GM23338 (cell line): ENCODE measurements at regions not wholly inside any gene's neighbourhood (a gene's known extent, or its start where the extent isn't known, plus 50 kb on each side); places are given as distances from the start of the nearest gene placed in this dataset.

Experiments
- ATAC-seq: fragments of 200-7000 bp; cut with Tn5 transposase; 3 replicates; pipeline ENCODE4 v1.9.1; 2020
- DNase-seq: peaks from one replicate; pipeline ENCODE4 v3.0.0-alpha.2; 2015; ENCODE audit warnings: low spot score
- H2AFZ ChIP-seq: fragments of 200-600 bp; sonication (generic); 2 replicates; pipeline ENCODE4 v1.8.0; 2016; ENCODE audit warnings: antibody characterized with exemption, mild to moderate bottlenecking, moderate library complexity
- H3F3A ChIP-seq: fragments of 200-600 bp; sonication (generic); replicated peaks from 2 replicates; pipeline ENCODE4 v1.8.0; 2017; ENCODE audit warnings: antibody characterized with exemption, mixed run types, low read depth
- H3K27ac ChIP-seq: fragments of 200-600 bp; sonication (generic); 2 replicates; pipeline ENCODE4 v1.6.1; 2016; ENCODE audit warnings: low read depth
- H3K27me3 ChIP-seq: fragments of 200-600 bp; sonication (generic); 2 replicates; pipeline ENCODE4 v1.8.0; 2016; ENCODE audit warnings: mild to moderate bottlenecking, mixed run types, moderate library complexity; ENCODE audit not compliant: insufficient read depth
- H3K36me3 ChIP-seq: fragments of 200-600 bp; sonication (generic); 2 replicates; pipeline ENCODE4 v1.8.0; 2016; ENCODE audit warnings: mild to moderate bottlenecking; ENCODE audit not compliant: insufficient read depth
- H3K4me1 ChIP-seq: fragments of 200-600 bp; sonication (generic); 2 replicates; pipeline ENCODE4 v1.8.0; 2016; ENCODE audit warnings: mild to moderate bottlenecking, moderate library complexity; ENCODE audit not compliant: insufficient read depth
- H3K4me2 ChIP-seq: fragments of 200-600 bp; sonication (generic); 2 replicates; pipeline ENCODE4 v1.7.1; 2017; ENCODE audit warnings: mixed run types
- H3K4me3 ChIP-seq: fragments of 200-600 bp; sonication (generic); 2 replicates; pipeline ENCODE4 v1.6.1; 2016; ENCODE audit warnings: mixed run types
- H3K79me2 ChIP-seq: fragments of 200-600 bp; sonication (generic); replicated peaks from 2 replicates; pipeline ENCODE4 v1.8.0; 2017; ENCODE audit warnings: mild to moderate bottlenecking; ENCODE audit not compliant: insufficient read depth
- H3K9me2 ChIP-seq: fragments of 200-600 bp; sonication (generic); 2 replicates; pipeline ENCODE4 v1.8.0; 2017; ENCODE audit not compliant: insufficient read depth
- H4K20me1 ChIP-seq: fragments of 200-600 bp; sonication (generic); replicated peaks from 2 replicates; pipeline ENCODE4 v1.8.0; 2017; ENCODE audit warnings: mild to moderate bottlenecking; ENCODE audit not compliant: insufficient read depth
- H3K27ac Mint-ChIP-seq: 2 replicates; pipeline ENCODE4 v1.8.0; 2020; ENCODE audit warnings: inconsistent platforms, mild to moderate bottlenecking, moderate library complexity, mixed read lengths
- H3K27me3 Mint-ChIP-seq: 3 replicates; pipeline ENCODE4 v1.8.0; 2022; ENCODE audit warnings: low read depth, mild to moderate bottlenecking, moderate library complexity, mixed read lengths, inconsistent platforms; ENCODE audit not compliant: insufficient read depth, poor library complexity
- H3K36me3 Mint-ChIP-seq: 3 replicates; pipeline ENCODE4 v1.8.0; 2021; ENCODE audit warnings: low read depth, mild to moderate bottlenecking, inconsistent platforms, moderate library complexity, mixed read lengths
- H3K4me1 Mint-ChIP-seq: 3 replicates; pipeline ENCODE4 v1.8.0; 2020; ENCODE audit warnings: mild to moderate bottlenecking, inconsistent platforms, mixed read lengths
- H3K4me3 Mint-ChIP-seq: 3 replicates; pipeline ENCODE4 v1.8.0; 2021; ENCODE audit warnings: moderate library complexity, mild to moderate bottlenecking, inconsistent platforms, mixed read lengths
- H3K9me3 Mint-ChIP-seq: 3 replicates; pipeline ENCODE4 v1.8.0; 2020; ENCODE audit warnings: moderate library complexity, mild to moderate bottlenecking, inconsistent platforms, mixed read lengths
- CREB1 ChIP-seq: fragments of 250-450 bp; sonication (Bioruptor Pico); IDR thresholded peaks from 2 replicates; pipeline ENCODE4 v1.5.0; 2020; ENCODE audit warnings: low read depth, mild to moderate bottlenecking, moderate library complexity
- JUNB ChIP-seq: IDR thresholded peaks from one replicate; pipeline ENCODE4 v1.6.1; 2016; ENCODE audit warnings: antibody characterized with exemption; ENCODE audit not compliant: unreplicated experiment
- NANOG ChIP-seq: IDR thresholded peaks from 2 replicates; pipeline ENCODE4 v1.6.1; 2016; ENCODE audit warnings: antibody characterized with exemption, borderline replicate concordance
- STAT1 ChIP-seq: IDR thresholded peaks from one replicate; pipeline ENCODE4 v1.6.1; 2016; ENCODE audit warnings: antibody characterized with exemption; ENCODE audit not compliant: unreplicated experiment
- ZNF331 ChIP-seq: fragments of 250-450 bp; sonication (Bioruptor Pico); IDR thresholded peaks from 2 replicates; pipeline ENCODE4 v1.5.0; 2020; ENCODE audit warnings: low read depth, mild to moderate bottlenecking, moderate library complexity
- ZNF462 ChIP-seq: fragments of 250-450 bp; sonication (Bioruptor Pico); IDR thresholded peaks from 2 replicates; pipeline ENCODE4 v1.5.0; 2020; ENCODE audit warnings: mild to moderate bottlenecking, moderate library complexity

GRCh38 chr10:61606959-61607907 is 55.5 kb upstream of the CABCOCO1 start (continued):
- TF ChIP-seq ZNF462 (CRISPR knock-in tag) (no peak), ZNF331 (CRISPR knock-in tag) (no peak), JUNB (no peak), STAT1 (no peak), NANOG (no peak)

DNA sequence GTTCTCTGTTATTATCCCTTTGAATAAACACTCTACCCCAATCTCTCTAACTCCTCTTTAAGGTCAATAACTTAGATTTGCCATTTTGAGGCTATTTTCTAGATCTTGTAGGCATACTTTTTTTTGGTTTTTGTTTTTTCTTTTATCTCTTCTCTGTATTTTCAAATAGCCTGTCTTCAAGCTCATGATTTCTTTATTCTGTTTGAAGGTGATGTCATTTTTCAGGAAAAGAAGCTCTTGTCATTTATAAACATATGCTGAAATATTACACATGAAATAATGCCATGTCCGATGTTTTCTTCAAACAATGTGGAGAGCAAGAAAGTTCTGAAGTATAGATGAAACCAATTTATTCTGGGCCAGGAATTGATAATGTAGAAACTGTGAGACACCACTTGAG is 57.5 kb upstream of the CABCOCO1 start:
- DNase-seq = no peak
- Mint-ChIP-seq H3K9me3 (no peaks in the 10 kb centered on the region), H3K36me3 (no peaks in the 10 kb centered on the region), H3K4me1 (peaks cover 15% of the 10 kb centered on the region; the same call in 2 of the 3 replicates), H3K27me3 (peaks cover 4% of the 10 kb centered on the region), H3K4me3 (no peak overlapping the region), H3K27ac (no peak overlapping the region)
- TF ChIP-seq ZNF331 (CRISPR knock-in tag) (no peak), CREB1 (no peak), JUNB (no peak)
- H3K9me2 ChIP-seq = no peaks in the 10 kb centered on the region
- H3K4me3 ChIP-seq = no peak overlapping the region
- H4K20me1 ChIP-seq = no peaks in the 10 kb centered on the region
- H3K36me3 ChIP-seq = no peaks in the 10 kb centered on the region
- H3K27ac ChIP-seq = no peak overlapping the region
- H2AFZ ChIP-seq = no peak overlapping the region
- peaks cover 10% of the 10 kb centered on the region; the same call in 1 of the 2 replicates for H3K4me1 ChIP-seq
- no peaks in the 10 kb centered on the region for H3F3A ChIP-seq
- no peaks in the 10 kb centered on the region for H3K79me2 ChIP-seq
- no peak for ATAC-seq
- H3K4me2 ChIP-seq = no peak overlapping the region
- no peaks in the 10 kb centered on the region for H3K27me3 ChIP-seq
